Umbilical cord (tissue), 1 donor: ENCODE measurements at regions not wholly inside any gene's neighbourhood (a gene's known extent, or its start where the extent isn't known, plus 50 kb on each side); places are given as distances from the start of the nearest gene placed in this dataset.
"Not testable (repeated sequence)": the region's sequence is repeated elsewhere in the genome, so short reads cannot be mapped to it uniquely, and the experiment has no call there.

Source experiments
- DNase-seq: peaks from one replicate; pipeline ENCODE4 v3.0.0-alpha.2; 2015; ENCODE audit warnings: low spot score

DNA sequence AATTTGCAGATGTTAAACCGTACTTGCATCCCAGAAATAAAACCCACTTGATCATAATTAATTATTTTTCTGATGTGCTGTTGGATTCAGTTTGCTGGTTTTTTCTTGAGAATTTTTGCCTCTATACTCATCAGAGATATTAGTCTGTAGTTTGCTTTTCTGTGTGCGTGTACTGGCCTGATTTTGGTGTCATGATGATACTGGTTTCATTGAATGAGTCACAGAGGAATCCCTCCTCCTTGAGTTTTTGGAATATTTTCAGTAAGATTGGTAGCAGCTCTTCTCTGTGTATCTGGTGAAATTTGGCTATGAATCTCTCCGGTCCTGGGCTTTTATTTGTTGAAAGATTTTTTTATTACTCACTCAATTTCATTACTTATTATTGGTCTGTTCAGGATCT is 100.4 kb upstream of the PMCH start:
- DNase-seq: peak; percentile 12

GRCh38 chr12:102297412-102297811 is 99.8 kb upstream of the PMCH start:
- no peak for DNase-seq

DNA sequence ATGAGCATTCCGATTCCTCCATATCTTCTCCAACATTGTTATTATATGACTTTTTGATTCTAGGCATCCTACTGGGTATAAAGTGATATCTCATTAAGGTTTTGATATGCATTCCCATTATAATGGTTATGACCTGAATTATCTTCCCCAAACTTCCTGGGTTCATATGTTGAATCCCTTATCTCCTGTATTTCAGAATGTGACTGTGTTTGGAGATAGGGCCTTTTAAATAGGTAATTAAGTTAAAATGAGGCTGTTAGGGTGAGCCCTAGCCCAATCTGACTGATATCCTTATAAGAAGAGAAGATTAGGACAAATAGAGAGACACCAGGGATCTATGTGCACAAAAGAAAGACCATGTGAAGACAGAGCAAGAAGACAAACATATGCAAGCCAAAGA is 96.9 kb upstream of the PMCH start:
- no peak for DNase-seq

DNA sequence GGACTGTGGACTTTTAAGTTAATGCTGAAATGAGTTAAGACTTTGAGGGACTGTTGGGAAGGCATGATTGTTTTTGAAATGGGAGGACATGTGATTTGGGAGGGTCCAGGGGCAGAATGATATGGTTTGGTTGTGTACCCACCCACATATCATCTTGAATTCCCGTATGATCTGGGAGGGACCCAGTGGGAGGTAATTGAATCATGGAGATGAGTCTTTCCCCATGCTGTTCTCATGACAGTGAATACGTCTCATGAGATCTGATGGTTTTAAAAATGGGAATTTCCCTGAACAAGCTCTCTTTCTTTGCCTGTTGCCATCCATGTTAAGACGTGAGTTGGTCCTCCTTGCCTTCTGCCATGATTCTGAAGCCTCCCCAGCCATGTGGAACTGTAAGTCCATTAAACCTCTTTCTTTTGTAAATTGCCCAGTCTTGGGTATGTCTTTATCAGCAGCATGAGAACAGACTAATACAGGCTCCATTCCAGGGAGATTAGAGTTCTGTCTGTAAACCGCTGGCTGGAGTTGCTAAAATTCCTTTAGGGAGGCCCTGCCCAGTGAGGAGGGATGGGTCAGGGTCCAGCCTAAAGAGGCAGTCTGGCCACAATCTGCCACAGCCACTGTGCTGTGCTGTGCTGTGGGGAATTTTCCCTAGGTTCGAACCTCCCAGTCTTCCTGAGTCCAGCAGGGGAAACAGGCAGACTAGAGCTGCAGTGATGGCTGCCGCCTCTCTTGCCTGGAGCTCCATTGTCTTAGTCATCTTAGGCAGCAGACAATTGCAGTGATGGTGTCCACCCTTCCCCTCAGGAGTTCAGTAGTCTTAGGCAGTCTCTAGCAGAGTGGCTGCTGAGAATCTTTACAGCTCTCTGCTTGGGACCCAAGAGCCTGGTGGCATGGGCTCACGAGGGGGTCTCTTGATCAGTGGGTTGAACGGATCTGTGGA is 94.1 kb upstream of the PMCH start:
- DNase-seq: peak; percentile 76

DNA sequence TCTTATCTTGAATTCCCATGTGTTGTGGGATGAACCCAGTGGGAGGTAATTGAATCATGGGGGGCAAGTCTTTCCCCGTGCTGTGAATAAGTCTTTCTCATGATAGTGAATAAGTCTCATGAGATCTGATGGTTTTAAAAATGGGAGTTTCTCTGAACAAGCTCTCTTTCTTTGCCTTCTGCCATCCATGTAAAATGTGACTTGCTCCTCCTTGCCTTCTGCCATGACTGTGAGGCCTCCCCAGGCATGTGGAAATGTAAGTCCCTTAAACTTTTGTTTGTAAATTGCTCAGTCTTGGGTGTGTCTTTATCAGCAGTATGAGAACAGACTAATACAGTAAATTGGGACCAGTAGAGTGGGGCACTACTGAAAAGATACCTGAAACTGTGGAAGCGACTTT is 92.1 kb upstream of the PMCH start:
- DNase-seq: not testable (repeated sequence)

GRCh38 chr12:102281231-102281630 is 83.6 kb upstream of the PMCH start:
- peak; percentile 10 for DNase-seq

DNA sequence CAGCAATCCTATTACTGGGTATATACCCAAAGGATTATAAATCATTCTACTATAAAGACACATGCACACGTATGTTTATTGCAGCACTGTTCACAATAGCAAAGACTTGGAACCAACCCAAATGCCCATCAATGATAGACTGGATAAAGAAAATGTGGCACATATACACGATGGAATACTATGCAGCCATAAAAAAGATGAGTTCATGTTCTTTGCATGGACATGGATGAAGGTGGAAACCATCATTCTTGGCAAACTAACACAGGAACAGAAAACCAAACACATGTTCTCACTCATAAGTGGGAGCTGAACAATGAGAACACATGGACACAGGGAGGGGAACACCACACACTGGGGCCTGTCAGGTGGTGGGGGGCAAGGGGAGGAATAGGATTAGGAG is 58.1 kb upstream of the PMCH start:
- not testable (repeated sequence) for DNase-seq

GRCh38 chr12:102251005-102251404 is 53.4 kb upstream of the PMCH start:
- DNase-seq: not testable (repeated sequence)

DNA sequence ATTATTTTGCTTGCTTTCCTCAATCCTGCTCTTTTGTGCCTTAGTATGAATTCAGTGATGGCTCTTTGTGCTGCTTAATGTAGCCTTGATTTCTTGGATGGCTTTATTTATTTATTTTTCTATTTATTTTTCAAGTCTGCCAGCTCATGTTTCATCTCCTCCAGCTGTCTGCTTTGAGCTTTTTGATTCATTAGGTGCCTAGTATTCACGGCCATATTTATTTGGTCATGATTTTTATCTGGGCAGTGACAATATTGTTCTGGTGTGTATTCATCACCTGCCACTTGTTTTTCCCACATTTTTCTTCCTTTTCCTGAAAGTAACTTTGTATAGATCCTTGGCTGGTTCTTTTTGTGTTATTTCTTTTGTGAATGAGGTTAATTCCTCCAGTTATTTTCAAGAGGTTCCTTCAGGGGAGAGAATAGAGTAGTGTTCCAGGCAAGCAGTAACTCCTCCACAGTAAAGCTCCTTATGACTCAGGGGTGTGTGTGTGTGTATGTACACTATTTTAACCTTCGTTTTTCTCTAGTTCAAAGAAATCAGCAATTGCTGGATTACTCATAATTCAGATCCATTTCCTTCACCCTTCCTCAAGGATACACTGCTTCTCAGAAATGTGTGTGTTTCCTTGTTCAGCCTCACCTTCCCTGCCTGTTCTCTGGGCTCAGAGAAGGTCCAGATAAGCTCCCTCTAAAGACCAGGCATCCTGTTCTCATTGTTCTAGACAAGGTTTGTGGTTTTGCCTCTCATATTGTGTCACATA is 51.6 kb upstream of the PMCH start:
- no peak for DNase-seq
